GM13976 (cell line): ENCODE measurements at regions not wholly inside any gene's neighbourhood (a gene's known extent, or its start where the extent isn't known, plus 50 kb on each side); places are given as distances from the start of the nearest gene placed in this dataset.

ENCODE experiments used
- DNase-seq: peaks from one replicate; pipeline ENCODE4 v3.0.0; 2012; ENCODE audit warnings: low spot score
- CTCF ChIP-seq: IDR thresholded peaks from 2 replicates; pipeline ENCODE4 v1.5.1; 2012; ENCODE audit warnings: borderline replicate concordance, mild to moderate bottlenecking; ENCODE audit not compliant: insufficient read depth; ENCODE audit errors: extremely low read depth, missing control alignments, control extremely low read depth
- in situ Hi-C: fragments of 300-500 bp; cut with MboI; formaldehyde crosslinking; loops from one replicate; pipeline ENCODE4 v1.12.0; 2022; ENCODE audit warnings: low sequenced_read_pairs, mixed read lengths, inconsistent platforms; ENCODE audit not compliant: unreplicated experiment

- DNase-seq = no peak
- in situ Hi-C loops = no loop called here
- no peak for TF ChIP-seq CTCF
These were observed 494.2 kb upstream of the AGTR1 start for GRCh38 chr3:148203297-148204010.

- DNase-seq = no peak
- in situ Hi-C loops = no loop called here
These were observed 493.6 kb upstream of the AGTR1 start for GRCh38 chr3:148204131-148204530.

GRCh38 chr3:148205977-148206376, 491.7 kb upstream of the AGTR1 start:
- no peak for TF ChIP-seq CTCF
- in situ Hi-C loops = no loop called here
- no peak for DNase-seq

More at GRCh38 chr3:148204131-148204530, 493.6 kb upstream of the AGTR1 start:
- no peak for TF ChIP-seq CTCF

- TF ChIP-seq CTCF = no peak
- DNase-seq = no peak
- in situ Hi-C loops = no loop called here
These were observed 491.3 kb upstream of the AGTR1 start for GRCh38 chr3:148206446-148206845.

- no peak for DNase-seq
- no peak for TF ChIP-seq CTCF
- in situ Hi-C loops = no loop called here
These were observed 488.7 kb upstream of the AGTR1 start for GRCh38 chr3:148208975-148209374.

- TF ChIP-seq CTCF = no peak
- in situ Hi-C loops = no loop called here
- no peak for DNase-seq
These were observed 486.0 kb upstream of the AGTR1 start for GRCh38 chr3:148211725-148212124.
